ENCODE measurements at regions not wholly inside any gene's neighbourhood (a gene's known extent, or its start where the extent isn't known, plus 50 kb on each side); places are given as distances from the start of the nearest gene placed in this dataset.

- TF ChIP-seq POLR2AphosphoS5 (IDR thresholded peaks at IDR 0.05) (no peak), CTCF (IDR thresholded peaks at IDR 0.05) (no peak), POLR2A (IDR thresholded peaks at IDR 0.05) (no peak), EP300 (IDR thresholded peaks at IDR 0.05) (no peak)
Observed at GRCh38 chr6:115398607-115399006, 662.1 kb downstream of the FRK start.
